ENCODE measurements at regions not wholly inside any gene's neighbourhood (a gene's known extent, or its start where the extent isn't known, plus 50 kb on each side); places are given as distances from the start of the nearest gene placed in this dataset.
"Not testable (repeated sequence)": the region's sequence is repeated elsewhere in the genome, so short reads cannot be mapped to it uniquely, and the experiment has no call there.

DNA sequence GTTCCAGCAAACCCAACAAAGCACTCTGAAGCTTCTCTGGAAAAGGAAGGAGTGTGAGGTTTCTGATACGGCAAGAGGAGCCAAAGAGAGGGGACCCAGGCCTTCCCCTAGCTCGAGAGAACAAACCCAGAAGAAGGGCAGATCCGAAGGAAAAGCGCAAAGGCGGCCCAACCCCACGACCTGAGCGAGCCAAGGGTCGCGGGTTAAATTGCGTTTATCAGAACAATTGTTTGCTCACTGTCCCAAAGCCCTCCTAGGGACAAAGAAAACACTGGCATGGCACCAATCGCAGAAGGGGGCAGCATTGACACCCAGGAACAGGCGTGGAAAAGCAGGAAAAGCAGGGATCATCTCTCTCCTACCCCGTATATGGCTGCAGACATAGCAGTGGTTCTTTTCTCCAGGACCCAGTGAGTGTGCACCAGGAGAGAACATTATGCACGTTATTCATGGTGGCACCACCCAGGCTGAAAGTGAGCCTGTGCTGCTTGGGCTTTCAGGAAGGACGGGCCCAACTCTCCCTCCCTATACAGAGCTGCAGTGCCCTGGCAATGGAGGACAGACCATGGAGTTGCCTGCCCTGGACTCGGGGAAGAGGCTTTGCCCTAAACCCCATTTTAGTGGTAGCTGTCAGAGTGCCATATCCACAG, 167.0 kb downstream of the FAM72C start:
- TF ChIP-seq, protein P1, sequence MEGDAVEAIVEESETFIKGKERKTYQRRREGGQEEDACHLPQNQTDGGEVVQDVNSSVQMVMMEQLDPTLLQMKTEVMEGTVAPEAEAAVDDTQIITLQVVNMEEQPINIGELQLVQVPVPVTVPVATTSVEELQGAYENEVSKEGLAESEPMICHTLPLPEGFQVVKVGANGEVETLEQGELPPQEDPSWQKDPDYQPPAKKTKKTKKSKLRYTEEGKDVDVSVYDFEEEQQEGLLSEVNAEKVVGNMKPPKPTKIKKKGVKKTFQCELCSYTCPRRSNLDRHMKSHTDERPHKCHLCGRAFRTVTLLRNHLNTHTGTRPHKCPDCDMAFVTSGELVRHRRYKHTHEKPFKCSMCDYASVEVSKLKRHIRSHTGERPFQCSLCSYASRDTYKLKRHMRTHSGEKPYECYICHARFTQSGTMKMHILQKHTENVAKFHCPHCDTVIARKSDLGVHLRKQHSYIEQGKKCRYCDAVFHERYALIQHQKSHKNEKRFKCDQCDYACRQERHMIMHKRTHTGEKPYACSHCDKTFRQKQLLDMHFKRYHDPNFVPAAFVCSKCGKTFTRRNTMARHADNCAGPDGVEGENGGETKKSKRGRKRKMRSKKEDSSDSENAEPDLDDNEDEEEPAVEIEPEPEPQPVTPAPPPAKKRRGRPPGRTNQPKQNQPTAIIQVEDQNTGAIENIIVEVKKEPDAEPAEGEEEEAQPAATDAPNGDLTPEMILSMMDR (conservative IDR thresholded peaks at IDR 0.05): not testable (repeated sequence)
- TF ChIP-seq ZFX (IDR thresholded peaks at IDR 0.05): not testable (repeated sequence)
